ENCODE measurements at regions not wholly inside any gene's neighbourhood (a gene's known extent, or its start where the extent isn't known, plus 50 kb on each side); places are given as distances from the start of the nearest gene placed in this dataset.

GRCh38 chr12:124122722-124123121, 149.7 kb downstream of the ZNF664 start:
- TF ChIP-seq CTCF (conservative IDR thresholded peaks at IDR 0.05; ENCODE audit: low read length) (no peak), EZH2phosphoT487 (IDR thresholded peaks at IDR 0.05; ENCODE audit: borderline replicate concordance, low read depth, low read length) (no peak)
